OCI-LY1 (cell line): ENCODE measurements at regions not wholly inside any gene's neighbourhood (a gene's known extent, or its start where the extent isn't known, plus 50 kb on each side); places are given as distances from the start of the nearest gene placed in this dataset.

Experiments
- H2AFZ ChIP-seq: fragments of 200-600 bp; sonication (generic), shearing (Covaris generic); 2 replicates; pipeline ENCODE4 v1.6.0; 2014; ENCODE audit warnings: antibody characterized with exemption, mild to moderate bottlenecking, low read length
- H3F3A ChIP-seq: fragments of 200-600 bp; sonication (generic), shearing (Covaris generic); 2 replicates; pipeline ENCODE4 v1.6.0; 2014; ENCODE audit warnings: mild to moderate bottlenecking, antibody characterized with exemption, low read length, moderate library complexity; ENCODE audit not compliant: insufficient read depth
- H3K27ac ChIP-seq: fragments of 200-600 bp; sonication (generic); 2 replicates; pipeline ENCODE4 v1.5.1; 2014; ENCODE audit warnings: low read length, mixed run types, mild to moderate bottlenecking, low read depth; ENCODE audit not compliant: poor library complexity, severe bottlenecking
- H3K27me3 ChIP-seq: fragments of 200-600 bp; sonication (generic); 2 replicates; pipeline ENCODE4 v1.6.0; 2014; ENCODE audit warnings: antibody characterized with exemption, mild to moderate bottlenecking, low read length, moderate library complexity; ENCODE audit not compliant: insufficient read depth
- H3K36me3 ChIP-seq: fragments of 200-600 bp; sonication (generic); 2 replicates; pipeline ENCODE4 v1.6.1; 2014; ENCODE audit warnings: mild to moderate bottlenecking, antibody characterized with exemption, low read length, moderate library complexity, mixed read lengths; ENCODE audit not compliant: insufficient read depth
- H3K4me1 ChIP-seq: fragments of 200-600 bp; sonication (generic); 2 replicates; pipeline ENCODE4 v1.5.1; 2014; ENCODE audit warnings: mild to moderate bottlenecking, low read length, moderate library complexity; ENCODE audit not compliant: insufficient read depth, severe bottlenecking
- H3K4me2 ChIP-seq: fragments of 200-600 bp; sonication (generic), shearing (Covaris generic); 2 replicates; pipeline ENCODE4 v1.6.1; 2014; ENCODE audit warnings: low read length
- H3K4me3 ChIP-seq: fragments of 200-600 bp; sonication (generic); 2 replicates; pipeline ENCODE4 v1.5.1; 2014; ENCODE audit warnings: low read length, low read depth, mild to moderate bottlenecking, mixed read lengths; ENCODE audit not compliant: poor library complexity, severe bottlenecking
- H3K79me2 ChIP-seq: fragments of 200-600 bp; shearing (Covaris generic); 2 replicates; pipeline ENCODE4 v1.6.1; 2016; ENCODE audit warnings: mixed run types, low read length, mixed read lengths; ENCODE audit not compliant: insufficient read depth
- H3K9ac ChIP-seq: fragments of 200-600 bp; sonication (generic), shearing (Covaris generic); 2 replicates; pipeline ENCODE4 v1.6.1; 2014; ENCODE audit warnings: mild to moderate bottlenecking, low read length, mixed read lengths
- H3K9me2 ChIP-seq: fragments of 200-600 bp; sonication (generic), shearing (Covaris generic); 2 replicates; pipeline ENCODE4 v1.6.1; 2014; ENCODE audit warnings: low read depth, mild to moderate bottlenecking, low read length, mixed read lengths
- H3K9me3 ChIP-seq: fragments of 200-600 bp; shearing (Covaris generic); 2 replicates; pipeline ENCODE4 v1.6.1; 2014; ENCODE audit warnings: low read length, mixed read lengths
- H4K20me1 ChIP-seq: fragments of 200-600 bp; sonication (generic), shearing (Covaris generic); 2 replicates; pipeline ENCODE4 v1.6.0; 2016; ENCODE audit warnings: mild to moderate bottlenecking, low read length; ENCODE audit not compliant: insufficient read depth
- EZH2 ChIP-seq: fragments of 200-600 bp; sonication (generic), shearing (Covaris generic); IDR thresholded peaks from 2 replicates; pipeline ENCODE4 v1.8.0; 2017; ENCODE audit warnings: borderline replicate concordance, mixed run types, mild to moderate bottlenecking, antibody characterized with exemption, low read length, moderate library complexity, mixed read lengths
- TF ChIP-seq, protein P1 (sequence below): fragments of 200-600 bp; sonication (generic), shearing (Covaris generic); IDR thresholded peaks from 2 replicates; pipeline ENCODE4 v1.5.1; 2017; ENCODE audit warnings: mild to moderate bottlenecking, antibody characterized with exemption, low read length, moderate library complexity, mixed read lengths

DNA sequence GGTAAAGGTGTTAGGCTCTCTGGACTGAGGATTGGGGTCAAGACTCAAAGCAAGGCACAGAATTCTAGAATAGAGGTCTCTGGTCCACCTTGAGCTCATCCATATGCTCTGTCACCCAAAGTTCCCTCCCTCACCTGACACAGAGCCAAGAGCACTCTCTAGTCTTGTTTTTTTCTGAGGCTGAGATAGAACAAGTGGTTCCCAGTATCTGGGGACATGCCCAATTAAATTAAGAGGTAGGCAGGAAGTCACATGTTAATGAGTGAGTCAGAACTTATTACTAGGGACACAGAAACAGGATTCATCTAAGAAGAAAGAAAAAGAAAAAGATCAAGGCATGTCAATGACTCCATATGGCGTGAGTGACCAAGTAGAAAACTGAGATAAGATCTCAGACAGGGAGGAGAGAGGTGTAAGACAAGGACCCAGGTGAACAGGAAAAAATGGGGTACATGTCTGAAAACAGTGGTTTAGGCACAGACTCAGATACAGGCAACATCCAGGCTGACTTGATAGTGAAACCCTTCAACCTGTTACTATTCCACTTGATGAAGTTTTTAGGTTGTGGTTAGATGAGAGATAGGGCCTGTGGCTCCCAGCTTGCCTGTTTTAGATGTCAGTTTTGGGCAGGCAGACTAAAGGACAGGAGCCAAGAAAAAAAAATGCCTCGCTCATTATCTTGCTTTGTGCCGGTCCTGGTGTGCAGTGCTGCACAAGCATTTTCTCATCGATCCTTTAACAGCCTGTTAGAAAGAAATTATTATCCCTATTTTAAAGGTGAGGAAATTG, 609.9 kb downstream of the CCSER2 start:
- Histone ChIP-seq H3K4me3 (no peak overlapping the region), H3K36me3 (no peaks in the 10 kb centered on the region), H3K4me1 (no peaks in the 10 kb centered on the region)

GRCh38 chr10:84943541-84943940, 615.2 kb downstream of the CCSER2 start:
- H3K9me3 ChIP-seq, result no peaks in the 10 kb centered on the region
- no peak overlapping the region for H3K27ac ChIP-seq
- no peaks in the 10 kb centered on the region for H3K4me1 ChIP-seq
- H3K36me3 ChIP-seq, result no peaks in the 10 kb centered on the region
- no peaks in the 10 kb centered on the region for H3K79me2 ChIP-seq
- H3K27me3 ChIP-seq, result no peaks in the 10 kb centered on the region
- H3K9ac ChIP-seq, result no peak overlapping the region
- no peak overlapping the region for H3K4me2 ChIP-seq
- H3F3A ChIP-seq, result no peaks in the 10 kb centered on the region
- no peak overlapping the region for H3K4me3 ChIP-seq
- H2AFZ ChIP-seq, result no peak overlapping the region
- TF ChIP-seq, protein P1, sequence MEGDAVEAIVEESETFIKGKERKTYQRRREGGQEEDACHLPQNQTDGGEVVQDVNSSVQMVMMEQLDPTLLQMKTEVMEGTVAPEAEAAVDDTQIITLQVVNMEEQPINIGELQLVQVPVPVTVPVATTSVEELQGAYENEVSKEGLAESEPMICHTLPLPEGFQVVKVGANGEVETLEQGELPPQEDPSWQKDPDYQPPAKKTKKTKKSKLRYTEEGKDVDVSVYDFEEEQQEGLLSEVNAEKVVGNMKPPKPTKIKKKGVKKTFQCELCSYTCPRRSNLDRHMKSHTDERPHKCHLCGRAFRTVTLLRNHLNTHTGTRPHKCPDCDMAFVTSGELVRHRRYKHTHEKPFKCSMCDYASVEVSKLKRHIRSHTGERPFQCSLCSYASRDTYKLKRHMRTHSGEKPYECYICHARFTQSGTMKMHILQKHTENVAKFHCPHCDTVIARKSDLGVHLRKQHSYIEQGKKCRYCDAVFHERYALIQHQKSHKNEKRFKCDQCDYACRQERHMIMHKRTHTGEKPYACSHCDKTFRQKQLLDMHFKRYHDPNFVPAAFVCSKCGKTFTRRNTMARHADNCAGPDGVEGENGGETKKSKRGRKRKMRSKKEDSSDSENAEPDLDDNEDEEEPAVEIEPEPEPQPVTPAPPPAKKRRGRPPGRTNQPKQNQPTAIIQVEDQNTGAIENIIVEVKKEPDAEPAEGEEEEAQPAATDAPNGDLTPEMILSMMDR, result no peak
- TF ChIP-seq EZH2, result no peak
- H4K20me1 ChIP-seq, result no peaks in the 10 kb centered on the region
- H3K9me2 ChIP-seq, result no peaks in the 10 kb centered on the region

More for the DNA sequence above, 609.9 kb downstream of the CCSER2 start:
- H3K9ac ChIP-seq, result no peak overlapping the region
- H3F3A ChIP-seq, result no peaks in the 10 kb centered on the region
- H4K20me1 ChIP-seq, result no peaks in the 10 kb centered on the region
- no peaks in the 10 kb centered on the region for H3K9me2 ChIP-seq
- no peak overlapping the region for H3K27ac ChIP-seq
- no peak overlapping the region for H3K4me2 ChIP-seq
- H2AFZ ChIP-seq, result no peak overlapping the region
- no peaks in the 10 kb centered on the region for H3K79me2 ChIP-seq
- H3K9me3 ChIP-seq, result no peaks in the 10 kb centered on the region
- H3K27me3 ChIP-seq, result no peaks in the 10 kb centered on the region
- no peak for TF ChIP-seq EZH2
- TF ChIP-seq, protein P1, result no peak

- no peak overlapping the region for H3K27ac ChIP-seq
- no peaks in the 10 kb centered on the region for H3K4me1 ChIP-seq
These were observed 615.8 kb downstream of the CCSER2 start for GRCh38 chr10:84944187-84944586.

More at GRCh38 chr10:84944187-84944586, 615.8 kb downstream of the CCSER2 start:
- Histone ChIP-seq H3K4me2 (no peak overlapping the region), H3K9me2 (no peaks in the 10 kb centered on the region), H3F3A (no peaks in the 10 kb centered on the region), H3K79me2 (no peaks in the 10 kb centered on the region), H3K9ac (no peak overlapping the region), H4K20me1 (no peaks in the 10 kb centered on the region), H2AFZ (no peak overlapping the region), H3K9me3 (no peaks in the 10 kb centered on the region), H3K36me3 (no peaks in the 10 kb centered on the region), H3K4me3 (no peak overlapping the region), H3K27me3 (no peaks in the 10 kb centered on the region)
- no peak for TF ChIP-seq EZH2
- TF ChIP-seq, protein P1, result no peak
